BE2C (cell line): ENCODE measurements at regions not wholly inside any gene's neighbourhood (a gene's known extent, or its start where the extent isn't known, plus 50 kb on each side); places are given as distances from the start of the nearest gene placed in this dataset.
"Not testable (repeated sequence)": the region's sequence is repeated elsewhere in the genome, so short reads cannot be mapped to it uniquely, and the experiment has no call there.

ENCODE experiments used
- DNase-seq: peaks from one replicate; pipeline ENCODE4 v3.0.0-alpha.2; 2020
- H3K27me3 ChIP-seq: fragments of 250-450 bp; sonication (Bioruptor Pico); 2 replicates; pipeline ENCODE4 v1.5.1; 2020; ENCODE audit warnings: mild to moderate bottlenecking
- H3K36me3 ChIP-seq: fragments of 250-450 bp; sonication (Bioruptor Pico); 2 replicates; pipeline ENCODE4 v1.5.1; 2020; ENCODE audit warnings: mild to moderate bottlenecking
- H3K4me1 ChIP-seq: fragments of 250-450 bp; sonication (Bioruptor Pico); 2 replicates; pipeline ENCODE4 v1.5.1; 2020
- H3K4me3 ChIP-seq: 2 replicates; pipeline ENCODE4 v1.5.1; 2011; ENCODE audit warnings: low read depth, low read length
- H3K9me3 ChIP-seq: fragments of 250-450 bp; sonication (Bioruptor Pico); 2 replicates; pipeline ENCODE4 v1.5.1; 2020
- TF ChIP-seq, protein P1 (sequence below): IDR thresholded peaks from 2 replicates; pipeline ENCODE4 v1.5.1; 2012; ENCODE audit warnings: mild to moderate bottlenecking, low read depth, low read length

DNA sequence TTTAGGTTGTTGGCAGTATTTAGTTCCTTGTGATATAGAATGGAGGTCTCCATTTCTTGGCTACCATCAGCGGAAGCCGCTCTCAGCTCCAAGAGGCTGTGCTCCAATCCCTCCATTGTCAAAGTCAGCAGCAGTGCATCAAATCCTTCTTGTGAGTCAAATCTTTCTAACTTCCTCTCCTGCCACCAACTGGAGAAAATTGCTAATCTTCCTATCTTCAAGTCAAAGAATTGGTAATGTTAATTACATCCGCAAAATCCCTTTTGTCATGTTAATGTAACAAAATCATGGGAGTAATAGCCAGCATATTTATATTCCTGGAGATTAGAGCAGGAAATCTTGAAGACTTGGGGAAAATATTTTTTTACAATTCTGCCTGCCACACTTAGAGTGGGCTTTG lies 436.4 kb upstream of the DYNLRB2 start:
- Histone ChIP-seq H3K4me1 (no peaks in the 10 kb centered on the region), H3K27me3 (no peaks in the 10 kb centered on the region), H3K9me3 (peaks cover 4% of the 10 kb centered on the region; the same call in 1 of the 2 replicates), H3K4me3 (no peak overlapping the region), H3K36me3 (no peaks in the 10 kb centered on the region)
- TF ChIP-seq, protein P1, sequence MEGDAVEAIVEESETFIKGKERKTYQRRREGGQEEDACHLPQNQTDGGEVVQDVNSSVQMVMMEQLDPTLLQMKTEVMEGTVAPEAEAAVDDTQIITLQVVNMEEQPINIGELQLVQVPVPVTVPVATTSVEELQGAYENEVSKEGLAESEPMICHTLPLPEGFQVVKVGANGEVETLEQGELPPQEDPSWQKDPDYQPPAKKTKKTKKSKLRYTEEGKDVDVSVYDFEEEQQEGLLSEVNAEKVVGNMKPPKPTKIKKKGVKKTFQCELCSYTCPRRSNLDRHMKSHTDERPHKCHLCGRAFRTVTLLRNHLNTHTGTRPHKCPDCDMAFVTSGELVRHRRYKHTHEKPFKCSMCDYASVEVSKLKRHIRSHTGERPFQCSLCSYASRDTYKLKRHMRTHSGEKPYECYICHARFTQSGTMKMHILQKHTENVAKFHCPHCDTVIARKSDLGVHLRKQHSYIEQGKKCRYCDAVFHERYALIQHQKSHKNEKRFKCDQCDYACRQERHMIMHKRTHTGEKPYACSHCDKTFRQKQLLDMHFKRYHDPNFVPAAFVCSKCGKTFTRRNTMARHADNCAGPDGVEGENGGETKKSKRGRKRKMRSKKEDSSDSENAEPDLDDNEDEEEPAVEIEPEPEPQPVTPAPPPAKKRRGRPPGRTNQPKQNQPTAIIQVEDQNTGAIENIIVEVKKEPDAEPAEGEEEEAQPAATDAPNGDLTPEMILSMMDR: no peak
- DNase-seq: no peak

DNA sequence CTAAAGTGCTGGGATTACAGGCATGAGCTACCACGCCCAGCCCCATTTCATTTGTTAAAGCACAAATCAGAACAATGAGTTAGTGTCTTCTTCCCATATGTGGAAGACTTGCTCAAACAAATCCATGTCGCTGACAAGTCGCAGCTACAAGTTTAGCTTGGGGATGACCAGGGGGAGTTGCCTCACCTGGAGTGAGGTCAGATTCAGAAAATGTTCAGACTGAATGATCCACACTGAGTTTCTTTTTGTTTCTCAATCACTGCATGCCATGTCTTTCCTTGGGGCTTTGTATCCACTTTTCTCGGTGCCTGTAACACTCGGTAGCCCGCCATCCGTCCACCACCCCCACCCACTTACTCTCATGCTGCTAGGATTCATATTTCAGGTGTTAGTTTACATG lies 437.3 kb upstream of the DYNLRB2 start:
- TF ChIP-seq, protein P1: no peak
- Histone ChIP-seq H3K4me3 (no peak overlapping the region), H3K4me1 (no peaks in the 10 kb centered on the region), H3K27me3 (no peaks in the 10 kb centered on the region), H3K9me3 (peaks cover 4% of the 10 kb centered on the region; the same call in 1 of the 2 replicates), H3K36me3 (no peaks in the 10 kb centered on the region)
- no peak for DNase-seq

DNA sequence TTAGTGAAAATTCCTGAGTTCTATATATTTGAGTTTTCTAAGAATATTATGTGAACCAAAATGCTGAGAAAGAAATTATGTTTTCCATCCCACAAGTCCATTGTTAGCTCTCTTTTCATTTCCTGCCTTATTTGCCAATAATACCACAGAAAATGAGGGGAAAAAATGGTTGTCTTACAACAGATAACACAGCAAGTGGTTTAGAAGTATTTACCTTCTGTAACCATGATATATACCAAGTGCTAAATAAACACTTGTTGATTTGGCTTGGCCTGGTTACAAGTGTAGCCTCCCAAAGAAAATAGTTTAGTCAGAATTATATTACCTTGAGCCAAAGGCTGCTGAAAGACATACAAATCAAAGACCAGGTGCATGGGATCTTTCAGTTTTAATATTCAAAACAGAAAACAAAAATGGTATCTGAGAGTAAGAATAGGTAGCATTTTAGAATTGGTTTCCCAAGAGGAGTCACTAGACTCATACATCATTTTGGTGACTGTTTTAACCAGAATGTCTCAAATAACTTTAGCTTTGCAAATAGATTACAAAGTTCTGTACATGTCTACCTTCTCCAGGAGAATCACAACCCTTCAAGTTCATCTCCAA lies 439.8 kb upstream of the DYNLRB2 start:
- DNase-seq: no peak
- H3K27me3 ChIP-seq: no peaks in the 10 kb centered on the region
- no peaks in the 10 kb centered on the region for H3K36me3 ChIP-seq
- H3K4me1 ChIP-seq: no peaks in the 10 kb centered on the region
- no peaks in the 10 kb centered on the region for H3K9me3 ChIP-seq
- no peak overlapping the region for H3K4me3 ChIP-seq
- TF ChIP-seq, protein P1: no peak

DNA sequence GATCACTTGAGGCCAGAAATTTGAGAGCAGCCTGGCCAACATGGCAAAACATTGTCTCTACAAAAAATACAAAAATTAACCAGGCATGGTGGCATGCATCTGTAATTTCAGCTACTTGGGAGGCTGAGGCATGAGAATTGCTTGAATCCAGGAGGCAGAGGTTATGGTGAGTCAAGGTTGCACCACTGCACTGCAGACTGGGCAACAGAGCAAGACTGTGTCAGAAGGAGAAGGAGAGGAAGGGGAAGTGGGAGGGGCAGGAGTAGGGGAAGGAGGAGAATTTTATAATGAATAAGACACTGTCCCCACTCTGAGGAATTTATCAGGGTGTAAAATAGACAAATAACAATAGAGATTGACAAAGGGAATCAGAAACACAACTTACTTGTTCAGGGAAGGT lies 440.6 kb upstream of the DYNLRB2 start:
- H3K4me1 ChIP-seq: no peaks in the 10 kb centered on the region
- H3K27me3 ChIP-seq: no peaks in the 10 kb centered on the region
- no peaks in the 10 kb centered on the region for H3K9me3 ChIP-seq
- no peak overlapping the region for H3K4me3 ChIP-seq
- H3K36me3 ChIP-seq: no peaks in the 10 kb centered on the region
- TF ChIP-seq, protein P1: no peak
- DNase-seq: no peak

DNA sequence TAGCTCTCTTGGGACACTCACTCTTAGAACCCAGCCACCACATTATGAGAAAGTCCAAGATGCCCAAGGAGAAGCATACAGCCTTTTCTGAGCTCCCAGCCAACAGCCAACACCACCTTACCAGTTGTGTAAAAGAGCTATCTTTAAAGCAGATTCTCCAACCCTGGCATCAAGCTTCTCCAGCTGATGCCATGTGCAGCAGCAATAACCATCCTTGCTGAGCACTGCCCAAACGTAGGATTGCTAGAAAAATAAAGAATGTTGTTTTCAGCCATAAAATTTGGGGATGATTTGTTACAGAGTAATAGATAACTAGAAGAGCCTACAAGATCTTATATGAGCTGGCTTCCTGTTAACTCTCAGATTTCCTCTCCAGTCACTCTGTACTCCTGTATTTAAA lies 443.7 kb upstream of the DYNLRB2 start:
- Histone ChIP-seq H3K4me1 (no peaks in the 10 kb centered on the region), H3K36me3 (no peaks in the 10 kb centered on the region), H3K4me3 (no peak overlapping the region), H3K9me3 (no peaks in the 10 kb centered on the region), H3K27me3 (no peaks in the 10 kb centered on the region)
- no peak for DNase-seq
- TF ChIP-seq, protein P1: no peak

DNA sequence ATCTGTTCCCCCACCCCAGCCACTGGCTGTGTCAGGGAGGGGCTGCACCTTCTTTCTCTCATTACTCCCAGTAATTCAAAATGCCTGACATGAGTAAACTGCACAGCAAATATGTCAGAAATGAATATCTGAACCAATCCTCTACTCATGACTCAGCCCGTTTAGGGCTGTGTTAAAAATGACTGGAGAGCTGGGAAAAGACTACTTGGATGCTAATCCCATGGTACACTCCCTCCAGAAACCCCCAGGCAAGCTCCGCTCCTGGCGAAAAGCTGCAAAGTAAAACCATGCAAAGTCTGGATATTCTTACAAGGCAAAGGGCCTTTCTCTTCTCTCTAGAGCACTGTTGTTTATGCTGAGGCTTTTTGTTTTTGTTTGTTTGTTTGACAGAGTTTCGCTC lies 448.1 kb upstream of the DYNLRB2 start:
- no peak for DNase-seq
- Histone ChIP-seq H3K4me3 (no peak overlapping the region), H3K36me3 (no peaks in the 10 kb centered on the region), H3K4me1 (no peaks in the 10 kb centered on the region), H3K9me3 (no peaks in the 10 kb centered on the region), H3K27me3 (no peaks in the 10 kb centered on the region)
- TF ChIP-seq, protein P1: no peak

DNA sequence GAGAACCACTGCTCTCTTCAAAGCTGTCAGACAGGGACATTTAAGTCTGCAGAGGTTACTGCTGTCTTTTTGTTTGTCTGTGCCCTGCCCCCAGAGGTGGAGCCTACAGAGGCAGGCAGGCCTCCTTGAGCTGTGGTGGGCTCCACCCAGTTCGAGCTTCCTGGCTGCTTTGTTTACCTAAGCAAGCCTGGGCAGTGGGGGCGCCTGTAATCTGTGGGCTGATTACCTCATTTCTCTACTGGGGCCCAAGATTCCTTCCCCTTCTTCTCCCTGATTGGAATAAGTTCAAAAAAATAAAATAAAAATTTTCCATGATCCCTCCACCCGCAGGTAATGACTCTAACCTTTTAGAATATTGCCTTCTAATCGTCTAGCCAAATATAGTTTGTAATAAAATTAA lies 449.3 kb upstream of the DYNLRB2 start:
- H3K4me3 ChIP-seq, H3K9me3 ChIP-seq, DNase-seq, H3K36me3 ChIP-seq, H3K4me1 ChIP-seq, H3K27me3 ChIP-seq: not testable (repeated sequence)
